ENCODE measurements at regions not wholly inside any gene's neighbourhood (a gene's known extent, or its start where the extent isn't known, plus 50 kb on each side); places are given as distances from the start of the nearest gene placed in this dataset.

GRCh38 chr5:175054243-175054642, 329.9 kb downstream of the MSX2 start:
- Histone ChIP-seq H3K36me3 (ENCODE audit: insufficient read depth, low read length, poor library complexity, severe bottlenecking) (no peaks in the 10 kb centered on the region), H3K4me3 (ENCODE audit: low read depth, low read length, poor library complexity, severe bottlenecking) (no peak overlapping the region), H3K9me3 (ENCODE audit: low read depth, low read length, poor library complexity, severe bottlenecking) (no peaks in the 10 kb centered on the region), H3K27ac (ENCODE audit: low read depth, low read length, poor library complexity, severe bottlenecking) (no peak overlapping the region), H3K4me1 (ENCODE audit: insufficient read depth, low read length, poor library complexity, severe bottlenecking) (no peaks in the 10 kb centered on the region), H3K27me3 (replicated peaks; ENCODE audit: insufficient read depth, low read depth, low read length, poor library complexity) (peaks cover 13% of the 10 kb centered on the region)
- POLR2A ChIA-PET (ENCODE audit: low non-redundant PET), result no interaction called here
- CTCF ChIA-PET, result no interaction called here
- no peak for TF ChIP-seq CTCF (conservative IDR thresholded peaks at IDR 0.05; ENCODE audit: low read depth, low read length)
- TF ChIP-seq EZH2 (IDR thresholded peaks at IDR 0.05; ENCODE audit: borderline replicate concordance, low read depth, low read length, poor library complexity, severe bottlenecking), result no peak
- DNase-seq (ENCODE audit: low spot score), result no peak
- no TSS peak for BruUV-seq (replicated peaks)
- intact Hi-C loops (cut with micrococcal nuclease; ENCODE audit: unreplicated experiment), result no loop called here

- Histone ChIP-seq H3K27ac (ENCODE audit: low read depth, low read length, poor library complexity, severe bottlenecking) (no peak overlapping the region), H3K4me1 (ENCODE audit: insufficient read depth, low read length, poor library complexity, severe bottlenecking) (no peaks in the 10 kb centered on the region), H3K36me3 (ENCODE audit: insufficient read depth, low read length, poor library complexity, severe bottlenecking) (no peaks in the 10 kb centered on the region), H3K27me3 (replicated peaks; ENCODE audit: insufficient read depth, low read depth, low read length, poor library complexity) (no peaks in the 10 kb centered on the region), H3K4me3 (ENCODE audit: low read depth, low read length, poor library complexity, severe bottlenecking) (no peak overlapping the region), H3K9me3 (ENCODE audit: low read depth, low read length, poor library complexity, severe bottlenecking) (no peaks in the 10 kb centered on the region)
- POLR2A ChIA-PET (ENCODE audit: low non-redundant PET), result no interaction called here
- no peak for DNase-seq (ENCODE audit: low spot score)
- CTCF ChIA-PET, result no interaction called here
- BruUV-seq (replicated peaks), result no TSS peak
- intact Hi-C loops (cut with micrococcal nuclease; ENCODE audit: unreplicated experiment), result no loop called here
- no peak for TF ChIP-seq CTCF (conservative IDR thresholded peaks at IDR 0.05; ENCODE audit: low read depth, low read length)
- TF ChIP-seq EZH2 (IDR thresholded peaks at IDR 0.05; ENCODE audit: borderline replicate concordance, low read depth, low read length, poor library complexity, severe bottlenecking), result no peak
Measured at GRCh38 chr5:175052351-175052750, 328.0 kb downstream of the MSX2 start.

GRCh38 chr5:175047048-175047447, 322.7 kb downstream of the MSX2 start:
- Histone ChIP-seq H3K27me3 (replicated peaks; ENCODE audit: insufficient read depth, low read depth, low read length, poor library complexity) (no peaks in the 10 kb centered on the region), H3K9me3 (ENCODE audit: low read depth, low read length, poor library complexity, severe bottlenecking) (no peaks in the 10 kb centered on the region), H3K27ac (ENCODE audit: low read depth, low read length, poor library complexity, severe bottlenecking) (no peak overlapping the region), H3K4me1 (ENCODE audit: insufficient read depth, low read length, poor library complexity, severe bottlenecking) (no peaks in the 10 kb centered on the region), H3K36me3 (ENCODE audit: insufficient read depth, low read length, poor library complexity, severe bottlenecking) (no peaks in the 10 kb centered on the region), H3K4me3 (ENCODE audit: low read depth, low read length, poor library complexity, severe bottlenecking) (no peak overlapping the region)
- DNase-seq (ENCODE audit: low spot score), result no peak
- TF ChIP-seq CTCF (conservative IDR thresholded peaks at IDR 0.05; ENCODE audit: low read depth, low read length) (no peak), EZH2 (IDR thresholded peaks at IDR 0.05; ENCODE audit: borderline replicate concordance, low read depth, low read length, poor library complexity, severe bottlenecking) (no peak)
- CTCF ChIA-PET, result no interaction called here
- no TSS peak for BruUV-seq (replicated peaks)
- POLR2A ChIA-PET (ENCODE audit: low non-redundant PET), result interaction anchor here (0.5 kb wide), 1 partner anchor 110 kb away, joined by 3 read pairs; no protein-coding TSS in a partner anchor
- intact Hi-C loops (cut with micrococcal nuclease; ENCODE audit: unreplicated experiment), result no loop called here

All from A673 (cell line).